Panc1 (cell line): ENCODE measurements at regions not wholly inside any gene's neighbourhood (a gene's known extent, or its start where the extent isn't known, plus 50 kb on each side); places are given as distances from the start of the nearest gene placed in this dataset.

Experiments used
- ATAC-seq: fragments of 200-7000 bp; cut with Tn5 transposase; 2 replicates; pipeline ENCODE4 v1.9.1; 2020; ENCODE audit warnings: mild to moderate bottlenecking, moderate library complexity
- BruUV-seq: library from RNA; stranded (reverse); fragments of 400-500 nt; replicated peaks from 2 replicates; lab custom pipeline; 2021; lab: Mats Ljungman, UMichigan
- CTCF ChIA-PET: fragments of 300-600 bp; sonication (Branson Sonifier 250); formaldehyde crosslinking; loops from one replicate; lab custom pipeline; 2022; ENCODE audit warnings: antibody characterized with exemption; lab: Charles Lee
- POLR2A ChIA-PET: fragments of 300-600 bp; sonication (Branson Sonifier 250); formaldehyde crosslinking; loops from one replicate; lab custom pipeline; 2022; ENCODE audit warnings: antibody characterized with exemption; lab: Charles Lee
- DNase-seq: peaks from one replicate; pipeline ENCODE4 v3.0.0-alpha.2; 2010; ENCODE audit warnings: low read depth, low spot score
- H3K27ac ChIP-seq: 2 replicates; pipeline ENCODE4 v1.5.1; 2011; ENCODE audit warnings: mild to moderate bottlenecking, low read length, inconsistent platforms
- H3K27me3 ChIP-seq: fragments of 200-500 bp; sonication (Bioruptor generic); 2 replicates; pipeline ENCODE4 v1.6.0; 2014; ENCODE audit warnings: low read length, inconsistent platforms; ENCODE audit not compliant: control insufficient read depth, insufficient read depth
- H3K36me3 ChIP-seq: fragments of 200-500 bp; sonication (Bioruptor generic); 2 replicates; pipeline ENCODE4 v1.5.1; 2014; ENCODE audit warnings: inconsistent platforms, mild to moderate bottlenecking, low read length, moderate library complexity; ENCODE audit not compliant: control insufficient read depth, insufficient read depth
- H3K4me1 ChIP-seq: 2 replicates; pipeline ENCODE4 v1.5.1; 2011; ENCODE audit warnings: inconsistent platforms, mild to moderate bottlenecking, low read length, moderate library complexity; ENCODE audit not compliant: control insufficient read depth, insufficient read depth
- H3K4me3 ChIP-seq, 2 experiments: 2 replicates each; pipeline ENCODE4 v1.5.1; 2011 to 2012; ENCODE audit warnings: low read depth in 2 of 2, low read length in 2 of 2, mild to moderate bottlenecking in 2 of 2, inconsistent platforms in 1 of 2, moderate library complexity in 1 of 2
- H3K9me3 ChIP-seq: fragments of 200-500 bp; sonication (Bioruptor generic); 2 replicates; pipeline ENCODE4 v1.5.1; 2014; ENCODE audit warnings: low read depth, mild to moderate bottlenecking, inconsistent platforms, low read length, moderate library complexity; ENCODE audit not compliant: control insufficient read depth, insufficient read depth
- CTCF ChIP-seq: fragments of 450-650 bp; IDR thresholded peaks from 2 replicates; pipeline ENCODE4 v1.5.1; 2017; ENCODE audit warnings: mild to moderate bottlenecking
- POLR2AphosphoS5 ChIP-seq: IDR thresholded peaks from 2 replicates; pipeline ENCODE4 v1.6.1; 2012; ENCODE audit warnings: mild to moderate bottlenecking, low read depth, low read length, moderate library complexity
- REST ChIP-seq, 2 experiments: IDR thresholded peaks; 2 replicates each; pipeline ENCODE4 v1.6.1; 2011 to 2012; ENCODE audit warnings: low read depth in 2 of 2, control low read depth in 1 of 2, low read length in 1 of 2, mild to moderate bottlenecking in 1 of 2, moderate library complexity in 1 of 2; ENCODE audit not compliant: insufficient read depth in 1 of 2
- SIN3A ChIP-seq: IDR thresholded peaks from 2 replicates; pipeline ENCODE4 v1.6.1; 2012; ENCODE audit warnings: low read depth, mild to moderate bottlenecking, low read length, moderate library complexity, borderline replicate concordance; ENCODE audit not compliant: insufficient read depth
- TCF7L2 ChIP-seq: IDR thresholded peaks from 2 replicates; pipeline ENCODE4 v1.6.1; 2011; ENCODE audit warnings: mild to moderate bottlenecking, low read depth, low read length, inconsistent platforms
- in situ Hi-C: cut with HindIII; loops from 2 replicates; pipeline ENCODE4 v1.10.0; 2016; ENCODE audit warnings: low sequenced_read_pairs, low pct_unique_long_range_greater_than_20kb
- intact Hi-C: fragments of 100-400 bp; cut with micrococcal nuclease; formaldehyde crosslinking; loops from one replicate; pipeline ENCODE4 v1.10.0; 2022; ENCODE audit not compliant: unreplicated experiment

GRCh38 chr10:3698312-3698711 lies 86.7 kb downstream of the KLF6 start:
- DNase-seq (no peak), ATAC-seq (no peak)
- intact Hi-C loops, result no loop called here
- H3K4me3 ChIP-seq, result no peak overlapping the region
- TF ChIP-seq TCF7L2 (no peak), POLR2AphosphoS5 (no peak), CTCF (no peak), REST (IDR thresholded peaks at IDR 0.05; ENCODE audit: insufficient read depth in 1 of 2, low read depth in 2 of 2, low read length in 1 of 2) (no peak), SIN3A (no peak)
- H3K36me3 ChIP-seq, result no peaks in the 10 kb centered on the region
- H3K27me3 ChIP-seq, result no peaks in the 10 kb centered on the region
- ChIA-PET CTCF (no interaction called here), POLR2A (no interaction called here)
- no peaks in the 10 kb centered on the region for H3K4me1 ChIP-seq
- H3K27ac ChIP-seq, result no peak overlapping the region
- no peaks in the 10 kb centered on the region for H3K9me3 ChIP-seq
- in situ Hi-C loops, result no loop called here
- BruUV-seq, result no TSS peak

- no peak overlapping the region for H3K27ac ChIP-seq
- ATAC-seq, result no peak
- H3K9me3 ChIP-seq, result no peaks in the 10 kb centered on the region
- DNase-seq, result no peak
- TF ChIP-seq CTCF, result no peak
- TF ChIP-seq REST (IDR thresholded peaks at IDR 0.05; ENCODE audit: insufficient read depth in 1 of 2, low read depth in 2 of 2, low read length in 1 of 2), result no peak
- no peak for TF ChIP-seq POLR2AphosphoS5
- TF ChIP-seq SIN3A, result no peak
- no peak for TF ChIP-seq TCF7L2
- POLR2A ChIA-PET, result no interaction called here
- H3K27me3 ChIP-seq, result no peaks in the 10 kb centered on the region
- H3K4me3 ChIP-seq, result no peak overlapping the region
- intact Hi-C loops (no loop called here), in situ Hi-C loops (no loop called here)
- CTCF ChIA-PET, result interaction anchor here (0.5 kb wide), 1 partner anchor 119 kb away, joined by 9 read pairs; no protein-coding TSS in a partner anchor
- H3K36me3 ChIP-seq, result no peaks in the 10 kb centered on the region
- no TSS peak for BruUV-seq
- H3K4me1 ChIP-seq, result no peaks in the 10 kb centered on the region
These were observed 91.3 kb downstream of the KLF6 start for GRCh38 chr10:3693698-3694080.
